ENCODE measurements at regions not wholly inside any gene's neighbourhood (a gene's known extent, or its start where the extent isn't known, plus 50 kb on each side); places are given as distances from the start of the nearest gene placed in this dataset.

GRCh38 chr11:95577716-95578460, 211.7 kb downstream of the FAM76B start:
- TF ChIP-seq, protein P1, sequence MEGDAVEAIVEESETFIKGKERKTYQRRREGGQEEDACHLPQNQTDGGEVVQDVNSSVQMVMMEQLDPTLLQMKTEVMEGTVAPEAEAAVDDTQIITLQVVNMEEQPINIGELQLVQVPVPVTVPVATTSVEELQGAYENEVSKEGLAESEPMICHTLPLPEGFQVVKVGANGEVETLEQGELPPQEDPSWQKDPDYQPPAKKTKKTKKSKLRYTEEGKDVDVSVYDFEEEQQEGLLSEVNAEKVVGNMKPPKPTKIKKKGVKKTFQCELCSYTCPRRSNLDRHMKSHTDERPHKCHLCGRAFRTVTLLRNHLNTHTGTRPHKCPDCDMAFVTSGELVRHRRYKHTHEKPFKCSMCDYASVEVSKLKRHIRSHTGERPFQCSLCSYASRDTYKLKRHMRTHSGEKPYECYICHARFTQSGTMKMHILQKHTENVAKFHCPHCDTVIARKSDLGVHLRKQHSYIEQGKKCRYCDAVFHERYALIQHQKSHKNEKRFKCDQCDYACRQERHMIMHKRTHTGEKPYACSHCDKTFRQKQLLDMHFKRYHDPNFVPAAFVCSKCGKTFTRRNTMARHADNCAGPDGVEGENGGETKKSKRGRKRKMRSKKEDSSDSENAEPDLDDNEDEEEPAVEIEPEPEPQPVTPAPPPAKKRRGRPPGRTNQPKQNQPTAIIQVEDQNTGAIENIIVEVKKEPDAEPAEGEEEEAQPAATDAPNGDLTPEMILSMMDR (IDR thresholded peaks at IDR 0.05), result no peak
- TF ChIP-seq POLR2A (IDR thresholded peaks at IDR 0.05), result no peak

Measured in lower leg skin (tissue), 3 donors.